Activated gamma-delta T cell treated with anti-CD3 and anti-CD28 coated beads, Interleukin-2, amount 50 U/mL, for 16 hours (primary cell): ENCODE measurements at regions not wholly inside any gene's neighbourhood (a gene's known extent, or its start where the extent isn't known, plus 50 kb on each side); places are given as distances from the start of the nearest gene placed in this dataset.
"Not testable (repeated sequence)": the region's sequence is repeated elsewhere in the genome, so short reads cannot be mapped to it uniquely, and the experiment has no call there.

ENCODE experiments used
- DNase-seq: peaks from one replicate; pipeline ENCODE4 v3.0.0-alpha.2; 2020; ENCODE audit warnings: low read depth

- DNase-seq: no peak
Measured at GRCh38 chr4:131650951-131651350, 1498.1 kb upstream of the PCDH10 start.

GRCh38 chr4:131683314-131683713, 1465.8 kb upstream of the PCDH10 start:
- not testable (repeated sequence) for DNase-seq

GRCh38 chr4:131721883-131722282, 1427.2 kb upstream of the PCDH10 start:
- no peak for DNase-seq

- not testable (repeated sequence) for DNase-seq
Measured at GRCh38 chr4:131723069-131723468, 1426.0 kb upstream of the PCDH10 start.

- DNase-seq: not testable (repeated sequence)
Measured at GRCh38 chr4:131724847-131725246, 1424.2 kb upstream of the PCDH10 start.

GRCh38 chr4:131725521-131725920, 1423.6 kb upstream of the PCDH10 start:
- not testable (repeated sequence) for DNase-seq

- DNase-seq: not testable (repeated sequence)
Measured at GRCh38 chr4:131726940-131727339, 1422.2 kb upstream of the PCDH10 start.

- not testable (repeated sequence) for DNase-seq
Measured at GRCh38 chr4:131727418-131727817, 1421.7 kb upstream of the PCDH10 start.

- DNase-seq: not testable (repeated sequence)
Measured at GRCh38 chr4:131729205-131729604, 1419.9 kb upstream of the PCDH10 start.

- not testable (repeated sequence) for DNase-seq
Measured at GRCh38 chr4:131729716-131730398, 1419.2 kb upstream of the PCDH10 start.

GRCh38 chr4:131730574-131730973, 1418.5 kb upstream of the PCDH10 start:
- DNase-seq: not testable (repeated sequence)

GRCh38 chr4:131732034-131732630, 1417.0 kb upstream of the PCDH10 start:
- DNase-seq: not testable (repeated sequence)

- DNase-seq: not testable (repeated sequence)
Measured at GRCh38 chr4:131734321-131734720, 1414.8 kb upstream of the PCDH10 start.

GRCh38 chr4:131734851-131735385, 1414.2 kb upstream of the PCDH10 start:
- DNase-seq: not testable (repeated sequence)

GRCh38 chr4:131738991-131739390, 1410.1 kb upstream of the PCDH10 start:
- not testable (repeated sequence) for DNase-seq

GRCh38 chr4:131741836-131742235, 1407.3 kb upstream of the PCDH10 start:
- not testable (repeated sequence) for DNase-seq

GRCh38 chr4:131742536-131743205, 1406.4 kb upstream of the PCDH10 start:
- DNase-seq: peak; percentile 25

GRCh38 chr4:131743348-131743747, 1405.7 kb upstream of the PCDH10 start:
- DNase-seq: not testable (repeated sequence)

GRCh38 chr4:131747203-131747602, 1401.9 kb upstream of the PCDH10 start:
- not testable (repeated sequence) for DNase-seq

GRCh38 chr4:131749224-131749623, 1399.9 kb upstream of the PCDH10 start:
- DNase-seq: not testable (repeated sequence)

- DNase-seq: not testable (repeated sequence)
Measured at GRCh38 chr4:131750006-131750405, 1399.1 kb upstream of the PCDH10 start.

GRCh38 chr4:131750469-131750868, 1398.6 kb upstream of the PCDH10 start:
- not testable (repeated sequence) for DNase-seq

- not testable (repeated sequence) for DNase-seq
Measured at GRCh38 chr4:131762234-131762633, 1386.9 kb upstream of the PCDH10 start.
